ENCODE measurements at regions not wholly inside any gene's neighbourhood (a gene's known extent, or its start where the extent isn't known, plus 50 kb on each side); places are given as distances from the start of the nearest gene placed in this dataset.

GRCh38 chr3:40663280-40663679 is 138.5 kb downstream of the ZNF621 start:
- H3K4me2 ChIP-seq = no peak overlapping the region
- TF ChIP-seq EZH2phosphoT487 (IDR thresholded peaks at IDR 0.05; ENCODE audit: low read depth, severe bottlenecking, unreplicated experiment) = no peak
- TF ChIP-seq CTCF (IDR thresholded peaks at IDR 0.05; ENCODE audit: poor library complexity) = no peak
- no peak for TF ChIP-seq EZH2 (IDR thresholded peaks at IDR 0.05; ENCODE audit: borderline replicate concordance)

GRCh38 chr3:40669176-40669575 is 144.4 kb downstream of the ZNF621 start:
- 87% methylated on average over 5 of the region's 5 CpGs for WGBS (ENCODE audit: low lambda C conversion rate, missing lambda C conversion rate)
- no peak for DNase-seq (ENCODE audit: low spot score)
- H3K4me3 ChIP-seq = no peak overlapping the region
- H3K36me3 ChIP-seq (replicated peaks; ENCODE audit: insufficient read depth, low read depth) = no peaks in the 10 kb centered on the region
- no peaks in the 10 kb centered on the region for H3K27me3 ChIP-seq
- no peak overlapping the region for H2AFZ ChIP-seq
- no peak overlapping the region for H3K27ac ChIP-seq
- no peaks in the 10 kb centered on the region for H3K4me1 ChIP-seq (ENCODE audit: insufficient read depth)
- no peaks in the 10 kb centered on the region for H4K20me1 ChIP-seq (ENCODE audit: insufficient read depth, poor library complexity, severe bottlenecking)
- no peaks in the 10 kb centered on the region for H3K9me2 ChIP-seq (replicated peaks; ENCODE audit: insufficient read depth)
- H3K79me2 ChIP-seq = no peaks in the 10 kb centered on the region
- H3K9me3 ChIP-seq (ENCODE audit: low read depth) = no peaks in the 10 kb centered on the region
- TF ChIP-seq EZH2phosphoT487 (IDR thresholded peaks at IDR 0.05; ENCODE audit: low read depth, severe bottlenecking, unreplicated experiment) (no peak), CTCF (IDR thresholded peaks at IDR 0.05; ENCODE audit: poor library complexity) (no peak), EZH2 (IDR thresholded peaks at IDR 0.05; ENCODE audit: borderline replicate concordance) (no peak)
- H3K4me2 ChIP-seq = no peak overlapping the region

More at GRCh38 chr3:40663280-40663679, 138.5 kb downstream of the ZNF621 start:
- H3K9me2 ChIP-seq (replicated peaks; ENCODE audit: insufficient read depth) = no peaks in the 10 kb centered on the region
- H2AFZ ChIP-seq = no peak overlapping the region
- H3K27ac ChIP-seq = no peak overlapping the region
- 67% methylated on average over 6 of the region's 6 CpGs for WGBS (ENCODE audit: low lambda C conversion rate, missing lambda C conversion rate)
- no peak overlapping the region for H3K4me3 ChIP-seq
- H4K20me1 ChIP-seq (ENCODE audit: insufficient read depth, poor library complexity, severe bottlenecking) = no peaks in the 10 kb centered on the region
- H3K79me2 ChIP-seq = no peaks in the 10 kb centered on the region
- H3K36me3 ChIP-seq (replicated peaks; ENCODE audit: insufficient read depth, low read depth) = no peaks in the 10 kb centered on the region
- H3K27me3 ChIP-seq = no peaks in the 10 kb centered on the region
- no peak for DNase-seq (ENCODE audit: low spot score)
- no peaks in the 10 kb centered on the region for H3K4me1 ChIP-seq (ENCODE audit: insufficient read depth)
- no peaks in the 10 kb centered on the region for H3K9me3 ChIP-seq (ENCODE audit: low read depth)

- Histone ChIP-seq H2AFZ (no peak overlapping the region), H3K9me2 (replicated peaks; ENCODE audit: insufficient read depth) (no peaks in the 10 kb centered on the region), H3K4me1 (ENCODE audit: insufficient read depth) (no peaks in the 10 kb centered on the region), H3K9me3 (ENCODE audit: low read depth) (no peaks in the 10 kb centered on the region), H3K27me3 (no peaks in the 10 kb centered on the region), H3K79me2 (no peaks in the 10 kb centered on the region), H3K27ac (no peak overlapping the region), H3K36me3 (replicated peaks; ENCODE audit: insufficient read depth, low read depth) (no peaks in the 10 kb centered on the region), H3K4me3 (no peak overlapping the region), H4K20me1 (ENCODE audit: insufficient read depth, poor library complexity, severe bottlenecking) (no peaks in the 10 kb centered on the region), H3K4me2 (no peak overlapping the region)
- no peak for DNase-seq (ENCODE audit: low spot score)
- TF ChIP-seq EZH2phosphoT487 (IDR thresholded peaks at IDR 0.05; ENCODE audit: low read depth, severe bottlenecking, unreplicated experiment) (no peak), CTCF (IDR thresholded peaks at IDR 0.05; ENCODE audit: poor library complexity) (no peak), EZH2 (IDR thresholded peaks at IDR 0.05; ENCODE audit: borderline replicate concordance) (no peak)
- WGBS (ENCODE audit: low lambda C conversion rate, missing lambda C conversion rate) = 97% methylated on average over 1 of the region's 1 CpG
Measured at GRCh38 chr3:40672861-40673260, 148.1 kb downstream of the ZNF621 start.

- H3K4me1 ChIP-seq (ENCODE audit: insufficient read depth) = no peaks in the 10 kb centered on the region
- H3K4me3 ChIP-seq = no peak overlapping the region
- H3K27me3 ChIP-seq = no peaks in the 10 kb centered on the region
- H4K20me1 ChIP-seq (ENCODE audit: insufficient read depth, poor library complexity, severe bottlenecking) = no peaks in the 10 kb centered on the region
- DNase-seq (ENCODE audit: low spot score) = no peak
- H3K4me2 ChIP-seq = no peak overlapping the region
- no peaks in the 10 kb centered on the region for H3K79me2 ChIP-seq
- H3K36me3 ChIP-seq (replicated peaks; ENCODE audit: insufficient read depth, low read depth) = no peaks in the 10 kb centered on the region
- H3K27ac ChIP-seq = no peak overlapping the region
- 80% methylated on average over 3 of the region's 3 CpGs for WGBS (ENCODE audit: low lambda C conversion rate, missing lambda C conversion rate)
- TF ChIP-seq EZH2 (IDR thresholded peaks at IDR 0.05; ENCODE audit: borderline replicate concordance) = no peak
- no peak for TF ChIP-seq CTCF (IDR thresholded peaks at IDR 0.05; ENCODE audit: poor library complexity)
- no peak for TF ChIP-seq EZH2phosphoT487 (IDR thresholded peaks at IDR 0.05; ENCODE audit: low read depth, severe bottlenecking, unreplicated experiment)
- no peak overlapping the region for H2AFZ ChIP-seq
- H3K9me3 ChIP-seq (ENCODE audit: low read depth) = no peaks in the 10 kb centered on the region
- no peaks in the 10 kb centered on the region for H3K9me2 ChIP-seq (replicated peaks; ENCODE audit: insufficient read depth)
Measured at GRCh38 chr3:40677321-40677720, 152.6 kb downstream of the ZNF621 start.

Data from hepatocyte (in vitro differentiated cells).